PC-9 (cell line): ENCODE measurements at regions not wholly inside any gene's neighbourhood (a gene's known extent, or its start where the extent isn't known, plus 50 kb on each side); places are given as distances from the start of the nearest gene placed in this dataset.
A peak's percentile ranks its signal among the peaks of the same experiment; 100 is the strongest.

Experiments
- BruUV-seq: library from RNA; stranded (reverse); fragments of 400-500 nt; replicated peaks from 2 replicates; lab custom pipeline; 2021; lab: Mats Ljungman, UMichigan
- CTCF ChIA-PET: fragments of 300-600 bp; sonication (Branson Sonifier 250); formaldehyde crosslinking; loops from one replicate; lab custom pipeline; 2022; ENCODE audit warnings: antibody characterized with exemption; lab: Charles Lee
- POLR2A ChIA-PET: fragments of 300-600 bp; sonication (Branson Sonifier 250); formaldehyde crosslinking; loops from one replicate; lab custom pipeline; 2022; ENCODE audit warnings: antibody characterized with exemption; ENCODE audit not compliant: unreplicated experiment; lab: Charles Lee
- DNase-seq, 2 experiments: peaks; one replicate each; pipeline versions ENCODE4 v3.0.0 to v3.0.0-alpha.2; 2015 to 2022; ENCODE audit warnings: mixed read lengths in 1 of 2
- H2AFZ ChIP-seq: fragments of 200-600 bp; sonication (generic); 2 replicates; pipeline ENCODE4 v1.8.1; 2017; ENCODE audit warnings: antibody characterized with exemption
- H3F3A ChIP-seq: fragments of 200-600 bp; sonication (generic); 2 replicates; pipeline ENCODE4 v1.8.1; 2017; ENCODE audit warnings: antibody characterized with exemption, mild to moderate bottlenecking, low read depth; ENCODE audit not compliant: insufficient read depth
- H3K27ac ChIP-seq: fragments of 200-600 bp; sonication (generic); 2 replicates; pipeline ENCODE4 v1.6.1; 2016; ENCODE audit warnings: mixed run types
- H3K27me3 ChIP-seq: fragments of 200-600 bp; sonication (generic); 2 replicates; pipeline ENCODE4 v1.6.1; 2016; ENCODE audit warnings: low read depth, mixed run types; ENCODE audit not compliant: insufficient read depth
- H3K36me3 ChIP-seq: fragments of 200-600 bp; sonication (generic); 2 replicates; pipeline ENCODE4 v1.6.1; 2016; ENCODE audit warnings: low read depth, mixed run types
- H3K4me1 ChIP-seq: fragments of 200-600 bp; sonication (generic); replicated peaks from 2 replicates; pipeline ENCODE4 v1.6.1; 2016; ENCODE audit warnings: mixed run types; ENCODE audit not compliant: insufficient read depth
- H3K4me2 ChIP-seq: fragments of 200-600 bp; sonication (generic); 2 replicates; pipeline ENCODE4 v1.6.1; 2017; ENCODE audit warnings: mixed run types
- H3K4me3 ChIP-seq: fragments of 200-600 bp; sonication (generic); 2 replicates; pipeline ENCODE4 v1.6.1; 2016; ENCODE audit warnings: mixed run types
- H3K79me2 ChIP-seq: fragments of 200-600 bp; sonication (generic); 2 replicates; pipeline ENCODE4 v1.6.1; 2017; ENCODE audit warnings: low read depth, mixed run types
- H3K9me2 ChIP-seq: fragments of 200-600 bp; sonication (generic); 2 replicates; pipeline ENCODE4 v1.8.1; 2017; ENCODE audit warnings: mild to moderate bottlenecking; ENCODE audit not compliant: insufficient read depth
- H3K9me3 ChIP-seq: fragments of 200-600 bp; sonication (generic); 2 replicates; pipeline ENCODE4 v1.8.1; 2016; ENCODE audit warnings: low read depth; ENCODE audit not compliant: insufficient read depth
- H4K20me1 ChIP-seq: fragments of 200-600 bp; sonication (generic); 2 replicates; pipeline ENCODE4 v1.8.1; 2017; ENCODE audit not compliant: insufficient read depth
- EZH2 ChIP-seq: fragments of 200-600 bp; sonication (generic); IDR thresholded peaks from 2 replicates; pipeline ENCODE4 v1.8.0; 2017; ENCODE audit warnings: antibody characterized with exemption, low read depth
- intact Hi-C: fragments of 100-400 bp; cut with micrococcal nuclease; formaldehyde crosslinking; loops from one replicate; pipeline ENCODE4 v1.10.0; 2022; ENCODE audit not compliant: unreplicated experiment
- TF ChIP-seq, protein P1 (sequence below): fragments of 200-600 bp; sonication (generic); conservative IDR thresholded peaks from 2 replicates; pipeline ENCODE4 v1.6.1; 2017; ENCODE audit warnings: mixed run types, antibody characterized with exemption, mild to moderate bottlenecking, moderate library complexity

DNA sequence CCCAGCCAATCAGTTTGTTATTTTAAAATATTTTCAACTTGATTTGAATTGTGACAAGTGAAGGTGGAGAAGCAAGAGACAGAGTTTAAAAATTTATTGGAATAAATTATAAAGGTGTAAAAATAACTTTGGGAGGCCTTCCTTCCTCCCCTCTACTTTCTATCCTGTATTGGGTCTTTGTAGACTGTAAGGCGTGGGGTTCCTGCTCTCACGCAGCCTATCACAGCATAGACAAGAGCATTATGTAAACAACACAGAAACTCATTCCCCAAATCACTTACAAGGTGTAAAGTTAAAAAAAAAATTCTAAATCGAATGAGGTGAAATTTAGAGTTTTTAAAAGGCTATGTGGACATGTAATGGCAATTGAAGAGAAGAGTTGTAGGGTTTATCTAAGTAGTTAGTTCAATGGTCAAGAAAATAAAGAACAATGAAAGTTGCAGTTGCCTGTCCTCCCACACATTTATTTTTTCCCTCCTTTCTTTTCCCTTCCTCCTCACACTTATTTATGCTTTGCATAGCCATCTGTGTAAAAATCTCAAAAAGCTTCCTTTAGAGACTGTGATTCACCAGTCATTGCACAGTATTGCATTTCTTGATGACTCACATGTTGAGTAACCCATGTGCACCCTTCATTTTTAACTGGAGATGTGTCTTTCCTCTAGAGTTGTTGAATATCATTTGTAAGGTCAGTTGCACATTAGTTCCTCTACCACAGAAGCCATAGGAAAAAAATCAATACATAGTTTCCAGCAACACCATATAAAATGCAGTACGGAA is 242.2 kb downstream of the PTPRC start:
- Histone ChIP-seq H3K9me2 (no peaks in the 10 kb centered on the region), H4K20me1 (no peaks in the 10 kb centered on the region), H3K4me1 (peaks cover 12% of the 10 kb centered on the region), H3K79me2 (no peaks in the 10 kb centered on the region), H3K27ac (peak overlapping the region; percentile 82), H3K27me3 (no peaks in the 10 kb centered on the region), H3K4me2 (0 out of 2 replicates have a peak overlapping the region, but pooled peaks have one; percentile 1), H3K9me3 (peaks cover 3% of the 10 kb centered on the region; the same call in 1 of the 2 replicates), H3K36me3 (no peaks in the 10 kb centered on the region), H3F3A (no peaks in the 10 kb centered on the region; the same call in 1 of the 2 replicates), H3K4me3 (no peak overlapping the region), H2AFZ (no peak overlapping the region)
- peak; percentile 17 to 75 for DNase-seq
- TF ChIP-seq, protein P1, sequence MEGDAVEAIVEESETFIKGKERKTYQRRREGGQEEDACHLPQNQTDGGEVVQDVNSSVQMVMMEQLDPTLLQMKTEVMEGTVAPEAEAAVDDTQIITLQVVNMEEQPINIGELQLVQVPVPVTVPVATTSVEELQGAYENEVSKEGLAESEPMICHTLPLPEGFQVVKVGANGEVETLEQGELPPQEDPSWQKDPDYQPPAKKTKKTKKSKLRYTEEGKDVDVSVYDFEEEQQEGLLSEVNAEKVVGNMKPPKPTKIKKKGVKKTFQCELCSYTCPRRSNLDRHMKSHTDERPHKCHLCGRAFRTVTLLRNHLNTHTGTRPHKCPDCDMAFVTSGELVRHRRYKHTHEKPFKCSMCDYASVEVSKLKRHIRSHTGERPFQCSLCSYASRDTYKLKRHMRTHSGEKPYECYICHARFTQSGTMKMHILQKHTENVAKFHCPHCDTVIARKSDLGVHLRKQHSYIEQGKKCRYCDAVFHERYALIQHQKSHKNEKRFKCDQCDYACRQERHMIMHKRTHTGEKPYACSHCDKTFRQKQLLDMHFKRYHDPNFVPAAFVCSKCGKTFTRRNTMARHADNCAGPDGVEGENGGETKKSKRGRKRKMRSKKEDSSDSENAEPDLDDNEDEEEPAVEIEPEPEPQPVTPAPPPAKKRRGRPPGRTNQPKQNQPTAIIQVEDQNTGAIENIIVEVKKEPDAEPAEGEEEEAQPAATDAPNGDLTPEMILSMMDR: no peak
- TF ChIP-seq EZH2: no peak
- intact Hi-C loops: no loop called here
- CTCF ChIA-PET: no interaction called here
- BruUV-seq: no TSS peak
- POLR2A ChIA-PET: no interaction called here

GRCh38 chr1:198883184-198883583 is 244.3 kb downstream of the PTPRC start:
- Histone ChIP-seq H2AFZ (no peak overlapping the region), H4K20me1 (no peaks in the 10 kb centered on the region), H3K27me3 (no peaks in the 10 kb centered on the region), H3K9me2 (no peaks in the 10 kb centered on the region), H3K27ac (no peak overlapping the region), H3K4me3 (no peak overlapping the region), H3K36me3 (no peaks in the 10 kb centered on the region), H3K79me2 (no peaks in the 10 kb centered on the region), H3K4me1 (peaks cover 12% of the 10 kb centered on the region), H3K4me2 (no peak overlapping the region), H3K9me3 (peaks cover 3% of the 10 kb centered on the region; the same call in 1 of the 2 replicates), H3F3A (no peaks in the 10 kb centered on the region; the same call in 1 of the 2 replicates)
- DNase-seq: no peak
- no TSS peak for BruUV-seq
- ChIA-PET POLR2A (no interaction called here), CTCF (no interaction called here)
- intact Hi-C loops: no loop called here
- TF ChIP-seq EZH2: no peak
- TF ChIP-seq, protein P1: no peak

DNA sequence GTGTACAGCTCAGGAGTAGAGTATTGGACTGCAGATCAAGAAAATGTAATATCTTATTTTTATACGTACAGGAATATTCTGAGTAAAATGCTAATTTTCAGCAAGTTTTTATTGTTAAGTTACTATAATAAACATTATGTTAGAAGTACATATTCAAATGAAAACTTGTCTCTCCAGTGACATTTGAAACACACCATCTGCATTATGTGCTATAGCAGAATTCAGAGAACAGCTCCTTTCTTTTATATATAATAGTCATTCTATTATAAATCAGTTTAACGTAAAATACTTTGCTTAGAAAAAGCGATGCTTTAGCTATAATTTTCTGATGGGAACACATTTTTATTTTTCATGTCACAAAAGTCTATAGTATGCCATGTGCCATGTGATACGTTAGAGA is 249.0 kb downstream of the PTPRC start:
- H2AFZ ChIP-seq: no peak overlapping the region
- no peaks in the 10 kb centered on the region for H3K36me3 ChIP-seq
- H3K79me2 ChIP-seq: no peaks in the 10 kb centered on the region
- H3K4me3 ChIP-seq: no peak overlapping the region
- no peaks in the 10 kb centered on the region for H3K9me2 ChIP-seq
- CTCF ChIA-PET: no interaction called here
- no peaks in the 10 kb centered on the region; the same call in 1 of the 2 replicates for H3K9me3 ChIP-seq
- H3F3A ChIP-seq: peaks cover 9% of the 10 kb centered on the region; the same call in 1 of the 2 replicates
- no peaks in the 10 kb centered on the region for H4K20me1 ChIP-seq
- TF ChIP-seq EZH2: no peak
- TF ChIP-seq, protein P1: no peak
- BruUV-seq: no TSS peak
- no peak for DNase-seq
- no peak overlapping the region for H3K27ac ChIP-seq
- intact Hi-C loops: no loop called here
- H3K4me1 ChIP-seq: peaks cover 14% of the 10 kb centered on the region
- no peak overlapping the region for H3K4me2 ChIP-seq
- H3K27me3 ChIP-seq: no peaks in the 10 kb centered on the region
- POLR2A ChIA-PET: no interaction called here
